CD4-positive, CD25-positive, alpha-beta regulatory T cell (primary cell): ENCODE measurements at regions not wholly inside any gene's neighbourhood (a gene's known extent, or its start where the extent isn't known, plus 50 kb on each side); places are given as distances from the start of the nearest gene placed in this dataset.
"Not testable (repeated sequence)": the region's sequence is repeated elsewhere in the genome, so short reads cannot be mapped to it uniquely, and the experiment has no call there.

ENCODE experiments used
- ATAC-seq, 2 donors: fragments of 150-1000 bp; cut with Tn5 transposase; one replicate each; pipeline ENCODE4 v1.10.0; 2021; ENCODE audit warnings: low read depth in 2 of 2, moderate number of reproducible peaks in 2 of 2, moderate library complexity in 1 of 2
- DNase-seq, 3 donors: peaks; one replicate each; pipeline versions ENCODE4 v3.0.0 to v3.0.0-alpha.2; 2012 to 2022; ENCODE audit warnings: mixed read lengths in 1 of 3
- H3K27ac ChIP-seq: one replicate; pipeline ENCODE4 v1.7.0; 2013; ENCODE audit warnings: mild to moderate bottlenecking, low read length; ENCODE audit not compliant: insufficient read depth, poor library complexity, severe bottlenecking
- H3K27me3 ChIP-seq: one replicate; pipeline ENCODE4 v1.7.0; 2013; ENCODE audit warnings: low read length; ENCODE audit not compliant: control insufficient read depth, insufficient read depth
- H3K36me3 ChIP-seq: one replicate; pipeline ENCODE4 v1.7.0; 2013; ENCODE audit warnings: mild to moderate bottlenecking, low read length, moderate library complexity; ENCODE audit not compliant: control insufficient read depth, insufficient read depth
- H3K4me1 ChIP-seq: 2 replicates; pipeline ENCODE4 v1.7.0; 2013; ENCODE audit warnings: mild to moderate bottlenecking, low read length; ENCODE audit not compliant: insufficient read depth, control insufficient read depth, poor library complexity, severe bottlenecking
- H3K4me3 ChIP-seq: one replicate; pipeline ENCODE4 v1.7.0; 2013; ENCODE audit warnings: low read depth, mild to moderate bottlenecking, low read length, moderate library complexity
- H3K9me3 ChIP-seq, 2 experiments: 1 replicate in 1 of 2; 2 replicates in 1 of 2; pipeline ENCODE4 v1.7.0; 2013; ENCODE audit warnings: low read length in 2 of 2, mild to moderate bottlenecking in 1 of 2, moderate library complexity in 1 of 2; ENCODE audit not compliant: control insufficient read depth in 2 of 2
- H3K27ac Mint-ChIP-seq, 3 donors: one replicate each; pipeline ENCODE4 v1.8.0; 2020 to 2022; ENCODE audit warnings: mild to moderate bottlenecking in 3 of 3, mixed read lengths in 3 of 3, moderate library complexity in 2 of 3
- H3K27me3 Mint-ChIP-seq: one replicate; pipeline ENCODE4 v1.8.0; 2022; ENCODE audit warnings: mild to moderate bottlenecking, mixed read lengths
- H3K36me3 Mint-ChIP-seq: one replicate; pipeline ENCODE4 v1.8.0; 2020; ENCODE audit warnings: mixed read lengths
- H3K4me1 Mint-ChIP-seq, 4 donors: one replicate each; pipeline ENCODE4 v1.8.0; 2020 to 2022; ENCODE audit warnings: mixed read lengths in 4 of 4, mild to moderate bottlenecking in 1 of 4
- H3K4me3 Mint-ChIP-seq, 4 donors: one replicate each; pipeline ENCODE4 v1.8.0; 2020 to 2022; ENCODE audit warnings: mild to moderate bottlenecking in 4 of 4, mixed read lengths in 4 of 4, moderate library complexity in 3 of 4
- H3K9me3 Mint-ChIP-seq, 7 donors: one replicate each; pipeline ENCODE4 v1.8.0; 2020 to 2022; ENCODE audit warnings: mixed read lengths in 7 of 7, mild to moderate bottlenecking in 3 of 7, moderate library complexity in 2 of 7

- Mint-ChIP-seq H3K27me3 (no peaks in the 10 kb centered on the region), H3K9me3 (peaks cover 0 to 23% (median 6%) of the 10 kb centered on the region in 7 donors), H3K4me3 (no peak overlapping the region), H3K36me3 (no peaks in the 10 kb centered on the region), H3K27ac (no peak overlapping the region), H3K4me1 (no peaks in the 10 kb centered on the region)
- Histone ChIP-seq H3K27me3 (no peaks in the 10 kb centered on the region), H3K4me1 (no peaks in the 10 kb centered on the region), H3K36me3 (no peaks in the 10 kb centered on the region), H3K27ac (no peak overlapping the region), H3K9me3 (peaks cover 0 to 5% of the 10 kb centered on the region in 2 experiments), H3K4me3 (no peak overlapping the region)
- ATAC-seq (no peak), DNase-seq (no peak)
Observed at GRCh38 chr3:103271575-103271974, 836.8 kb downstream of the ZPLD1 start.

- Mint-ChIP-seq H3K36me3 (no peaks in the 10 kb centered on the region), H3K9me3 (peaks cover 0 to 12% (median 4%) of the 10 kb centered on the region in 7 donors), H3K27ac (no peak overlapping the region), H3K4me1 (no peaks in the 10 kb centered on the region), H3K4me3 (no peak overlapping the region), H3K27me3 (no peaks in the 10 kb centered on the region)
- H3K27ac ChIP-seq, result no peak overlapping the region
- H3K4me3 ChIP-seq, result no peak overlapping the region
- ATAC-seq (no peak), DNase-seq (peak in 1 of 3 donors; percentile 2)
- peaks cover 0 to 1% of the 10 kb centered on the region in 2 experiments for H3K9me3 ChIP-seq
- H3K4me1 ChIP-seq, result no peaks in the 10 kb centered on the region
- no peaks in the 10 kb centered on the region for H3K36me3 ChIP-seq
- H3K27me3 ChIP-seq, result no peaks in the 10 kb centered on the region
Observed at GRCh38 chr3:103295974-103296570, 861.3 kb downstream of the ZPLD1 start.

GRCh38 chr3:103297502-103297901 is 862.7 kb downstream of the ZPLD1 start:
- H3K27me3 Mint-ChIP-seq, H3K27ac Mint-ChIP-seq: not testable (repeated sequence)

GRCh38 chr3:103306104-103306503 is 871.3 kb downstream of the ZPLD1 start:
- Histone ChIP-seq H3K9me3 (peaks cover 0 to 2% of the 10 kb centered on the region in 2 experiments), H3K4me3 (no peak overlapping the region), H3K27me3 (no peaks in the 10 kb centered on the region), H3K27ac (no peak overlapping the region), H3K36me3 (no peaks in the 10 kb centered on the region), H3K4me1 (no peaks in the 10 kb centered on the region)
- no peaks in the 10 kb centered on the region for H3K4me1 Mint-ChIP-seq
- no peaks in the 10 kb centered on the region for H3K36me3 Mint-ChIP-seq
- DNase-seq (no peak), ATAC-seq (no peak)
- no peaks in the 10 kb centered on the region for H3K27me3 Mint-ChIP-seq
- H3K9me3 Mint-ChIP-seq, result peaks cover 2 to 9% (median 4%) of the 10 kb centered on the region in 7 donors
- H3K4me3 Mint-ChIP-seq, result no peak overlapping the region
- H3K27ac Mint-ChIP-seq, result no peak overlapping the region

More at GRCh38 chr3:103297502-103297901, 862.7 kb downstream of the ZPLD1 start:
- H3K4me1 ChIP-seq, H3K27me3 ChIP-seq, H3K4me3 ChIP-seq, ATAC-seq, DNase-seq, H3K4me1 Mint-ChIP-seq, H3K9me3 ChIP-seq, H3K36me3 Mint-ChIP-seq, H3K4me3 Mint-ChIP-seq, H3K36me3 ChIP-seq, H3K27ac ChIP-seq: not testable (repeated sequence)
- H3K9me3 Mint-ChIP-seq, result peaks cover 1 to 15% (median 5%) of the 10 kb centered on the region in 7 donors

GRCh38 chr3:103308921-103309320 is 874.1 kb downstream of the ZPLD1 start:
- ATAC-seq (no peak), DNase-seq (no peak)
- no peaks in the 10 kb centered on the region for H3K36me3 Mint-ChIP-seq
- Histone ChIP-seq H3K4me1 (no peaks in the 10 kb centered on the region), H3K27me3 (no peaks in the 10 kb centered on the region), H3K9me3 (peaks cover 0 to 1% of the 10 kb centered on the region in 2 experiments), H3K36me3 (no peaks in the 10 kb centered on the region), H3K27ac (no peak overlapping the region), H3K4me3 (no peak overlapping the region)
- H3K27ac Mint-ChIP-seq, result no peak overlapping the region
- no peaks in the 10 kb centered on the region for H3K27me3 Mint-ChIP-seq
- H3K4me1 Mint-ChIP-seq, result no peaks in the 10 kb centered on the region
- no peak overlapping the region for H3K4me3 Mint-ChIP-seq
- H3K9me3 Mint-ChIP-seq, result peaks cover 0 to 3% (median 0%) of the 10 kb centered on the region in 7 donors

GRCh38 chr3:103319912-103320311 is 885.1 kb downstream of the ZPLD1 start:
- no peaks in the 10 kb centered on the region for H3K27me3 Mint-ChIP-seq
- no peaks in the 10 kb centered on the region for H3K27me3 ChIP-seq
- DNase-seq (no peak), ATAC-seq (no peak)
- H3K27ac ChIP-seq, result no peak overlapping the region
- no peak overlapping the region for H3K4me3 Mint-ChIP-seq
- H3K36me3 Mint-ChIP-seq, result no peaks in the 10 kb centered on the region
- no peak overlapping the region for H3K4me3 ChIP-seq
- no peaks in the 10 kb centered on the region for H3K36me3 ChIP-seq
- no peaks in the 10 kb centered on the region for H3K4me1 ChIP-seq
- H3K9me3 ChIP-seq, result no peaks in the 10 kb centered on the region
- H3K4me1 Mint-ChIP-seq, result no peaks in the 10 kb centered on the region
- H3K9me3 Mint-ChIP-seq, result peaks cover 0 to 5% (median 2%) of the 10 kb centered on the region in 7 donors
- H3K27ac Mint-ChIP-seq, result no peak overlapping the region

GRCh38 chr3:103337179-103337845 is 902.5 kb downstream of the ZPLD1 start:
- no peak overlapping the region for H3K4me3 Mint-ChIP-seq
- ATAC-seq (no peak), DNase-seq (no peak)
- no peaks in the 10 kb centered on the region for H3K36me3 Mint-ChIP-seq
- Histone ChIP-seq H3K27me3 (no peaks in the 10 kb centered on the region), H3K4me1 (no peaks in the 10 kb centered on the region), H3K36me3 (no peaks in the 10 kb centered on the region), H3K27ac (no peak overlapping the region), H3K9me3 (no peaks in the 10 kb centered on the region), H3K4me3 (no peak overlapping the region)
- H3K4me1 Mint-ChIP-seq, result no peaks in the 10 kb centered on the region
- no peak overlapping the region for H3K27ac Mint-ChIP-seq
- peaks cover 0 to 9% (median 2%) of the 10 kb centered on the region in 7 donors for H3K9me3 Mint-ChIP-seq
- no peaks in the 10 kb centered on the region for H3K27me3 Mint-ChIP-seq

GRCh38 chr3:103341078-103341606 is 906.3 kb downstream of the ZPLD1 start:
- no peaks in the 10 kb centered on the region for H3K9me3 ChIP-seq
- no peaks in the 10 kb centered on the region for H3K27me3 ChIP-seq
- Mint-ChIP-seq H3K36me3 (no peaks in the 10 kb centered on the region), H3K27me3 (no peaks in the 10 kb centered on the region), H3K9me3 (peaks cover 2 to 7% (median 4%) of the 10 kb centered on the region in 7 donors), H3K27ac (no peak overlapping the region), H3K4me3 (no peak overlapping the region), H3K4me1 (no peaks in the 10 kb centered on the region)
- H3K4me3 ChIP-seq, result no peak overlapping the region
- H3K27ac ChIP-seq, result no peak overlapping the region
- no peak for ATAC-seq
- H3K4me1 ChIP-seq, result no peaks in the 10 kb centered on the region
- no peaks in the 10 kb centered on the region for H3K36me3 ChIP-seq
- DNase-seq, result no peak
